Stimulated activated CD4-positive, alpha-beta T cell treated with anti-CD3 and anti-CD28 coated beads, Interleukin-12 subunit alpha, Interleukin-12 subunit beta, amount 100 ng/mL, for 24 hours (primary cell): ENCODE measurements at regions not wholly inside any gene's neighbourhood (a gene's known extent, or its start where the extent isn't known, plus 50 kb on each side); places are given as distances from the start of the nearest gene placed in this dataset.
"Not testable (repeated sequence)": the region's sequence is repeated elsewhere in the genome, so short reads cannot be mapped to it uniquely, and the experiment has no call there.

Experiments
- DNase-seq, 2 experiments: peaks; one replicate each; pipeline ENCODE4 v3.0.0-alpha.2; 2020; ENCODE audit warnings: low read depth in 2 of 2

- no peak for DNase-seq
Observed at GRCh38 chr6:121020656-121021055, 313.6 kb downstream of the TBC1D32 start.

GRCh38 chr6:121008553-121008952, 325.7 kb downstream of the TBC1D32 start:
- no peak for DNase-seq

DNA sequence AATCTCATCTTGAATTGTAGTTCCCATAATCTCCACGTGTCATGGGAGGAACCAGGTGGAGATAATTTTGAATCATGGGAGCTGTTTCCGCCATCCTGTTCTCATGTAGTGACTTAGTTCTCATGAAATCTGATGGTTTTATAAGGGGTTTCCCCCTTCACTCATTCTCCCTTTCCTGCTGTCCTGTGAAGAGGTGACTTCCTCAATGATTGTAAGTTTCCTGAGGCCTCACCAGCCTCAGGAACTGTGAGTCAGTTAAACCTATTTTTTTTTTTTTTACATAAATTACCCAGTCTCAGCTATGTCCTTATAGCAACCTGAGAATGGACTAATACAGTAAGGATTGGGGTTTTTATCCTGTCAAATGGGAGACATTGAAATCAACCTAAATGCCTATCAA, 328.3 kb downstream of the TBC1D32 start:
- DNase-seq = no peak

GRCh38 chr6:121000381-121000780, 333.9 kb downstream of the TBC1D32 start:
- DNase-seq = no peak

DNA sequence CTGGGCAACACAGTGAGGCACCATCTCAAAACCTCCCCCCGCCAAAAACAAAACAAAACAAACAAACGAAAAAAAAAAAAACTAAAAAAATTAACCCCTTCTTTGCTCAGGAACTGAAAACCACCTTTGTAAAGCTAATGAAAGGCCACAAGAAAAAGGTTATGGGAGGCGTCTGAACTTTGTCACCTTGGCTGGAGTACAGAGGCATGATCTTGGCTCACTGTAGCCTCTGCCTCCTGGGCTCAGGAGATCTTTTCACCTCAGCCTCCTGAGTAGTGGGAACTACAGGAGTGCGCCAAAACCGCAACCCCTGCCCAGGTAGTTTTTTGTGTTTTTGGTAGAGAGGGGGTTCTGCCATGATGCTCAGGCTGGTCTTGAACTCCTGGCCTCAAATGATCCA, 337.9 kb downstream of the TBC1D32 start:
- no peak for DNase-seq

DNA sequence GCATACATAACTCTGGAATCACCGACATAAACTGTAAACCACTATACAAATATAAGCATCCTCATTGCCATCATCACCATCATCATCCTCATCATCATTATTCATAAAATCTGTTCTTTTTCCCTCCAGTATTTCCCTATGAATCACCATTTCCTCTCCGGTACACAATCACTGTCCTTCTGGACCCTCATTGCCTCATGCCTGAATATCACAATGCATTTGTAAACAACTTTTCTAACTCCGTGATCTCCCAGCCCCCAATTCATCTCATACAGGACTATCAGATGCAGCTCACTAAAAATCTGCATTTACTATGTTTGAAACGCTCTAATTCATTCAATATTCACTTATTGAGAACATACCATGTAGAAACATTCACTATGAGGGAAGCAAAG, 339.7 kb downstream of the TBC1D32 start:
- no peak for DNase-seq

DNA sequence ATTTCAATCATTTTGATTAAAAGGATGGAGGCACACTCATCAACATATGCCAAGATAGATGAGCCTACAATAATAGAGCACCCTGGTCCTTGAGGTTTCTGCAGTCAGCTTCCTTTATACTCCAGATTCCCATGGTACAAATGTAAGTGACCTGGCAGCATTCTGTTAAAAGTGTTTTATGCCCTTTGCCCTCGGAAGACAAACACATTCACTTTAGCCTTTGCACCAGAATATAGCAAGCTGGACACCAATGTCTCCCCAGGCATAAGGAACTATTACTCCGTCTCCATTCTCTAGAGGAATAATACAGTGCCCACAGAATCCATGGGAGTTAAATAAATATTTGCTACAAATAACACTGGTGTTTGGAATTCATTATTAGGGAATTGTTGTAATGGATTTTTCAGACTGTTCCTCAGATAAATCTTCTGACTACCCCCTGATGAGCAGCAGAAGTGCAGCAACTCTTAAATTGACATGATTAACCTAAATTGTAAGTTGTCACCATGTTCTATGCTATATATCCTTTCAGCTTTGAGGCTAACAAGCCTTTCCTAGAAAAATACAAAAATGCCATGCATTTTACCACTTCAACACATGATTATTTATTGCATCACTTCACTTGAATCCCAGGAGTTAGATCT, 340.2 kb downstream of the TBC1D32 start:
- no peak for DNase-seq

DNA sequence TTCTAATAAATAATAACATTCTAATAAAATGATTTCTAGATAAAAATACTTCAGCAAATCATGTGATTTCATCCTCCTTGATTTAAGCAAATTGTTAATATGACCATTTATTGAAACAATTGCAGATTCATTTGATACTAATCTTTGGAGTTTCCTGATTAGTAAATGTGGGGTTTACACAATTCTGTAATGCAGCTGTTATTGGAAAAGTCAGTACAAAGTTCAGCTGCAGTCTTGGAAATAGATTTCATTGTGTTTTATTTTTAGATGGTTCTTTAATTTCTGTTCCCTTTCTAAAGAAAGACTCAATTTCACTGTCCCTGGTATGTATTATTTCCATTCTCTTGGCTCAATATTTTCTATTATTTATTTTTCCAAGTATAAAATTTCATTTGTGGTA, 342.0 kb downstream of the TBC1D32 start:
- no peak for DNase-seq

- no peak for DNase-seq
Observed at GRCh38 chr6:120990866-120991265, 343.4 kb downstream of the TBC1D32 start.

- no peak for DNase-seq
Observed at GRCh38 chr6:120981835-120982234, 352.4 kb downstream of the TBC1D32 start.

DNA sequence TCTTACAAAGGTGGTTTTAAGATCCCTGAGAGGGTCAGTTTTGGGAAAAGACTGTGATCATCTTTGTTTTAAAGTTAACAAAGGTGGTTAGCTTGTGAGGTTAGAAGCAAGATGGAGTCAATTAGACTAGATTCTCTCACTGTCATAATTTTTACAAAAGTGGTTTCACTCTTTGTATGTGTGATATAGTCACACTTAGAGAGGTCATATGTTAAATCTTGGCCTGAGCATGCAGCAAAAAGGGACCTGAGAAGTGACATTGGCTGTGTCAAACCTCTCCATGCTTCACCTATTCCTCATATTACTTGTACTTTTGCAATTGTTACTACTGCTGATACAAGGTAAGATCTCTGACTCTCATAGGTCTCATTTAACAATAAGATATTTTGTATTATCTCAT, 368.0 kb downstream of the TBC1D32 start:
- no peak for DNase-seq

GRCh38 chr6:120965814-120966213, 368.5 kb downstream of the TBC1D32 start:
- DNase-seq = no peak

- DNase-seq = no peak
Observed at GRCh38 chr6:120960761-120961160, 373.5 kb downstream of the TBC1D32 start.

GRCh38 chr6:120954111-120954510, 380.2 kb downstream of the TBC1D32 start:
- no peak for DNase-seq

DNA sequence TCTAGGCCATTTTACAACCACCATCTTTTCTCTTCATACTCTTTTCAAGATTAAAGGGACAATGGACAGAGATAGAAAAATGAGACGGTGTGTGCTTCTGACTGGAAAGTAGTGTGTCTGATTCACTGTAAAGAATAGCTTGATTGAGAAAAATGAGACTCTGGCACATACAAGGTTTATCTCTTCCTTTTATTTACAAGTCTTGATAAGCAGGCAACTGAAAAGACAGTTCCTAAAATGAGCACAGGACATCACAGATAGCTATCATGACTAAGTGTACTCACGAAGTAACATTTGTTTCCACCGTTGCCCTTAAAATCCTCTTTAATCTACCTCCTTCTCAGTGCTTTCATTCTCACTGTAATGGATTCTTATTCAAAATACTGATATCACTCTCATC, 383.0 kb downstream of the TBC1D32 start:
- no peak for DNase-seq

DNA sequence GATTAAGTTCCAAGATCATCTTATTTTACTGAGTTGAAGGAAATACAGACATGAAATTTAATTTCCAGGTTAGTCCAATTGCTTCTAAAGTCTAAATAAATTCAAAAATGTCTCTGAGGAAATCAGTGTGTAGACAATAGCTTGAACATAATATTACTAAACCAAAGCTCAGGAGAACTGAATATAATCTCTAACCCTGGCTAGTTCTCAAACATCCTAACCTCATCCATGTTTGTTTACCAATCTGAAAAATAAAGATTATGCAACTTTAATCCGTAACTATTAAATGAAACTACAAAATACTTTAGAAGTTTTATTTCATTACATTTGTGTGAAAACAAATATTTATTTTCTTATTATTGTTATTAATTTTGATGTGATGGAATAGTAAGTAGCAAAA, 387.2 kb downstream of the TBC1D32 start:
- DNase-seq = no peak

GRCh38 chr6:120945905-120946594, 388.2 kb downstream of the TBC1D32 start:
- no peak for DNase-seq

GRCh38 chr6:120938876-120939472, 395.3 kb downstream of the TBC1D32 start:
- DNase-seq = no peak

DNA sequence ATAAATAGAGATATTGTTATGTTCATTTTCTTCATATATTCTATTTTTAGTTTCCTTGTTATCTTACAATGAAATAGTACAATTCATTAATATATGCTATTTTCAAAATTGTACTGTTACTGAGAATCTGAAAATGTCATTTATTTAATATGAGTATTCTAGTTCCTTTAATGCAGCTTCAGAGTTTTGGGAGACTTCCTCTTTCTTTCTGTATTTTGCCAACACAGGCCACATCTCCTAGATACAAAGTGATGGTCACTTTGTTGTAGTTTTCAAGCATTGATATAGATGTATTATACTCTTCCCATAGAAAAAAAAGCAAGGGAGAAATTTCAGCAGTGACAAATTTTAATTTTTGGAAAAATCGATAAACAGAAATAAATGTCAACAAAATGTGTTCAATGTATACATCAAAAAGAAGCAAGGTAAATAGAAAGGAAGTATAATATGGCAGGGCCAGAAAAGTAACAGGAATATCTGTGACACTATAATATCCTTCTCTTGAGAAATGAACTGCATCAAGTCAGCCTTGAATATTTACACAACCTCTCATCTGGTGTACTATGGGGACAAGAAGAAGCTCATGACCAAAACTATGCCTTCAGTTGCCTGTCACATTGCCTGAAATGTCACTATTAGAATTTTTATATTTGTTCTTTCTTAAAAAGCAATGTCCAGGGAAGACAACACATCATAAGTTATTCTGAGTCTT, 396.0 kb downstream of the TBC1D32 start:
- DNase-seq = no peak

DNA sequence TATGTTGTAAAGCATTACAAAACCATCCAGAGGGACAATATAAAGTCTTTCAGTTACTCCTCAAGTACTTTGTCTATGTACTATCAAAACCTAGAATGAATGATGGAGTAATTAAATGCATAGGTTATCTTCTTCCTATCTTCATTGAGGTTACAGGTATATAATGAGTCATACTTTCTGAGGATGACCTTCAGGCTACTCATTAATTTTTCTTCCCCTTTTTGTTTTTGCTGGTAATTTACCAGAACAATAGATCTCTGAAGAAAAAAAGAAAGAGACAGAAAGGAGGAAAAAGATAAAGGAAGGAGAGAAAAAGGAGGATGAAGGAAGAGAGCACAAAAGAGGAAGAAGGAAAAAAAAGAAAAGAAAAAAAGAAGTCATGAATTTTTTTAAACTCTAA, 398.4 kb downstream of the TBC1D32 start:
- DNase-seq = no peak

DNA sequence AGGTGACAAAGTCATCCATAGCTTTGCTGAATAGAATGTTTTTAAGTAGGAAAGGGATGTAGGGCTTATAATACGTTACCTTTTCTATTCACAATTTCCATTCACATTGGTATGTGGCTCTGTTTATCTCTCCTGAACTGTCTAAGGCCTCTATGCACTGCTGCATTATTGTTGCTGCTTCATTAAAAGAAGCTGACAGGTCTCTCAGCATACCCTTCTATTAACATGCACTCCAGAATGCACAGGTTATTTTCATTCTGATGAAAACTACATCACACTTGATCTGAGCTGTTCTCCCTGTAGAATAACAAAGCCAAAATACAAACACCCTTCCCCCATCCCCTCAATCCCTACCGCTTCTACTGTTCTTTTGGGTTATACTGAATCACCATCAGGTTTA, 399.3 kb downstream of the TBC1D32 start:
- DNase-seq = no peak

- not testable (repeated sequence) for DNase-seq
Observed at GRCh38 chr6:120931520-120932180, 402.6 kb downstream of the TBC1D32 start.
